Endothelial cell (in vitro differentiated cells): ENCODE measurements at regions not wholly inside any gene's neighbourhood (a gene's known extent, or its start where the extent isn't known, plus 50 kb on each side); places are given as distances from the start of the nearest gene placed in this dataset.

ENCODE experiments used
- DNase-seq: peaks from one replicate; pipeline ENCODE4 v3.0.0; 2021; ENCODE audit warnings: low spot score
- H3K27ac Mint-ChIP-seq: one replicate; pipeline ENCODE4 v1.8.0; 2021; ENCODE audit warnings: mixed read lengths, inconsistent platforms; ENCODE audit not compliant: unreplicated experiment
- H3K27me3 Mint-ChIP-seq: one replicate; pipeline ENCODE4 v1.8.0; 2021; ENCODE audit warnings: mild to moderate bottlenecking, moderate library complexity, mixed read lengths, inconsistent platforms; ENCODE audit not compliant: unreplicated experiment
- H3K36me3 Mint-ChIP-seq: one replicate; pipeline ENCODE4 v1.8.0; 2021; ENCODE audit warnings: mild to moderate bottlenecking, low read depth, mixed read lengths, inconsistent platforms; ENCODE audit not compliant: unreplicated experiment
- H3K4me1 Mint-ChIP-seq: one replicate; pipeline ENCODE4 v1.8.0; 2021; ENCODE audit warnings: mild to moderate bottlenecking, mixed read lengths, inconsistent platforms; ENCODE audit not compliant: unreplicated experiment
- H3K4me3 Mint-ChIP-seq: one replicate; pipeline ENCODE4 v1.8.0; 2021; ENCODE audit warnings: mild to moderate bottlenecking, mixed read lengths, inconsistent platforms; ENCODE audit not compliant: unreplicated experiment
- H3K9me3 Mint-ChIP-seq: one replicate; pipeline ENCODE4 v1.8.0; 2021; ENCODE audit warnings: mixed read lengths, inconsistent platforms; ENCODE audit not compliant: unreplicated experiment
- CTCF ChIP-seq: fragments of 200-600 bp; sonication (generic); IDR thresholded peaks from one replicate; pipeline ENCODE4 v1.5.0; 2021; ENCODE audit warnings: antibody characterized with exemption; ENCODE audit not compliant: unreplicated experiment

GRCh38 chr5:51095486-51095885 lies 287.8 kb upstream of the ISL1 start:
- peaks cover 4% of the 10 kb centered on the region for H3K9me3 Mint-ChIP-seq
- H3K4me3 Mint-ChIP-seq = no peak overlapping the region
- no peak for TF ChIP-seq CTCF
- H3K4me1 Mint-ChIP-seq = no peaks in the 10 kb centered on the region
- DNase-seq = no peak
- no peaks in the 10 kb centered on the region for H3K36me3 Mint-ChIP-seq
- no peak overlapping the region for H3K27ac Mint-ChIP-seq
- H3K27me3 Mint-ChIP-seq = no peaks in the 10 kb centered on the region

- TF ChIP-seq CTCF = no peak
- peaks cover 4% of the 10 kb centered on the region for H3K9me3 Mint-ChIP-seq
- H3K4me3 Mint-ChIP-seq = no peak overlapping the region
- no peaks in the 10 kb centered on the region for H3K27me3 Mint-ChIP-seq
- H3K4me1 Mint-ChIP-seq = no peaks in the 10 kb centered on the region
- no peak for DNase-seq
- H3K27ac Mint-ChIP-seq = no peak overlapping the region
- H3K36me3 Mint-ChIP-seq = no peaks in the 10 kb centered on the region
Measured at GRCh38 chr5:51096859-51097258, 286.4 kb upstream of the ISL1 start.

- no peak overlapping the region for H3K27ac Mint-ChIP-seq
- no peak for DNase-seq
- TF ChIP-seq CTCF = no peak
- H3K27me3 Mint-ChIP-seq = no peaks in the 10 kb centered on the region
- H3K4me1 Mint-ChIP-seq = no peaks in the 10 kb centered on the region
- no peak overlapping the region for H3K4me3 Mint-ChIP-seq
- no peaks in the 10 kb centered on the region for H3K36me3 Mint-ChIP-seq
- no peaks in the 10 kb centered on the region for H3K9me3 Mint-ChIP-seq
Measured at GRCh38 chr5:51099173-51099853, 283.9 kb upstream of the ISL1 start.

GRCh38 chr5:51104556-51104955 lies 278.7 kb upstream of the ISL1 start:
- no peak for DNase-seq
- no peak overlapping the region for H3K4me3 Mint-ChIP-seq
- H3K27ac Mint-ChIP-seq = no peak overlapping the region
- H3K9me3 Mint-ChIP-seq = no peaks in the 10 kb centered on the region
- no peak for TF ChIP-seq CTCF
- no peaks in the 10 kb centered on the region for H3K27me3 Mint-ChIP-seq
- no peaks in the 10 kb centered on the region for H3K4me1 Mint-ChIP-seq
- H3K36me3 Mint-ChIP-seq = no peaks in the 10 kb centered on the region

GRCh38 chr5:51109786-51110410 lies 273.4 kb upstream of the ISL1 start:
- no peaks in the 10 kb centered on the region for H3K9me3 Mint-ChIP-seq
- H3K4me1 Mint-ChIP-seq = no peaks in the 10 kb centered on the region
- no peaks in the 10 kb centered on the region for H3K36me3 Mint-ChIP-seq
- H3K4me3 Mint-ChIP-seq = no peak overlapping the region
- no peak for DNase-seq
- no peak overlapping the region for H3K27ac Mint-ChIP-seq
- no peaks in the 10 kb centered on the region for H3K27me3 Mint-ChIP-seq
- TF ChIP-seq CTCF = no peak
